Progenitor cell of endocrine pancreas (in vitro differentiated cells): ENCODE measurements at regions not wholly inside any gene's neighbourhood (a gene's known extent, or its start where the extent isn't known, plus 50 kb on each side); places are given as distances from the start of the nearest gene placed in this dataset.

Experiments used
- DNase-seq: peaks from one replicate; pipeline ENCODE4 v3.0.0; 2021; ENCODE audit warnings: low spot score; ENCODE audit not compliant: unreplicated experiment
- H3K27ac Mint-ChIP-seq: 2 replicates; pipeline ENCODE4 v1.8.0; 2021; ENCODE audit warnings: mild to moderate bottlenecking, moderate library complexity, mixed read lengths
- H3K27me3 Mint-ChIP-seq: 2 replicates; pipeline ENCODE4 v1.8.0; 2021; ENCODE audit warnings: mixed read lengths
- H3K36me3 Mint-ChIP-seq: 2 replicates; pipeline ENCODE4 v1.8.0; 2022; ENCODE audit warnings: mixed read lengths; ENCODE audit not compliant: insufficient read depth
- H3K4me1 Mint-ChIP-seq: 2 replicates; pipeline ENCODE4 v1.8.0; 2021; ENCODE audit warnings: low read depth, mixed read lengths
- H3K4me3 Mint-ChIP-seq: 2 replicates; pipeline ENCODE4 v1.8.0; 2021; ENCODE audit warnings: low read depth, mild to moderate bottlenecking, moderate library complexity, mixed read lengths
- H3K9me3 Mint-ChIP-seq: 2 replicates; pipeline ENCODE4 v1.8.0; 2021; ENCODE audit warnings: low read depth, mixed read lengths
- TF ChIP-seq, protein P1 (sequence below): fragments of 200-600 bp; sonication (generic); IDR thresholded peaks from one replicate; pipeline ENCODE4 v1.5.0; 2021; ENCODE audit warnings: antibody characterized with exemption, mild to moderate bottlenecking; ENCODE audit not compliant: unreplicated experiment

DNA sequence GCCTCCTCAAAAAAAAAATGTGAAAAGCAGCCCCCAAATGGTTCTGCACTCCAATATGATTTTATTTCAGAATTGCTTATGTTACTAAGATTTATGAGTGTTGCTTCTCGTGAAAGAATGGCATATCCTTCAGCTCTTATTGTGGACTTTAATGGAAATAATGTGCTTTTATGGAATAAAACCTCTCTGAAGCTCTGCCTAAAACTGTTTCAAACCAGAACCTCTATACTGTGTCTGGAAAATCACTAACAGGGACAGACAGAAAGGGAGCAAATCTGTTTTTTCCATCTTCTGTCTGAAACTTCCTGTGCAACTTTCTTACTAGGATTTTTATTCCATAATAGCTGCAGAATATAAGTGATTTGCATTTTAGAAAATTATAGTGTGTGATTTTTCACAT lies 493.1 kb downstream of the ANKRD50 start:
- H3K27ac Mint-ChIP-seq: no peak overlapping the region
- no peaks in the 10 kb centered on the region for H3K36me3 Mint-ChIP-seq
- peaks cover 16% of the 10 kb centered on the region for H3K4me1 Mint-ChIP-seq
- TF ChIP-seq, protein P1, sequence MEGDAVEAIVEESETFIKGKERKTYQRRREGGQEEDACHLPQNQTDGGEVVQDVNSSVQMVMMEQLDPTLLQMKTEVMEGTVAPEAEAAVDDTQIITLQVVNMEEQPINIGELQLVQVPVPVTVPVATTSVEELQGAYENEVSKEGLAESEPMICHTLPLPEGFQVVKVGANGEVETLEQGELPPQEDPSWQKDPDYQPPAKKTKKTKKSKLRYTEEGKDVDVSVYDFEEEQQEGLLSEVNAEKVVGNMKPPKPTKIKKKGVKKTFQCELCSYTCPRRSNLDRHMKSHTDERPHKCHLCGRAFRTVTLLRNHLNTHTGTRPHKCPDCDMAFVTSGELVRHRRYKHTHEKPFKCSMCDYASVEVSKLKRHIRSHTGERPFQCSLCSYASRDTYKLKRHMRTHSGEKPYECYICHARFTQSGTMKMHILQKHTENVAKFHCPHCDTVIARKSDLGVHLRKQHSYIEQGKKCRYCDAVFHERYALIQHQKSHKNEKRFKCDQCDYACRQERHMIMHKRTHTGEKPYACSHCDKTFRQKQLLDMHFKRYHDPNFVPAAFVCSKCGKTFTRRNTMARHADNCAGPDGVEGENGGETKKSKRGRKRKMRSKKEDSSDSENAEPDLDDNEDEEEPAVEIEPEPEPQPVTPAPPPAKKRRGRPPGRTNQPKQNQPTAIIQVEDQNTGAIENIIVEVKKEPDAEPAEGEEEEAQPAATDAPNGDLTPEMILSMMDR: no peak
- no peak overlapping the region for H3K4me3 Mint-ChIP-seq
- no peak for DNase-seq
- H3K9me3 Mint-ChIP-seq: no peaks in the 10 kb centered on the region
- H3K27me3 Mint-ChIP-seq: no peaks in the 10 kb centered on the region

DNA sequence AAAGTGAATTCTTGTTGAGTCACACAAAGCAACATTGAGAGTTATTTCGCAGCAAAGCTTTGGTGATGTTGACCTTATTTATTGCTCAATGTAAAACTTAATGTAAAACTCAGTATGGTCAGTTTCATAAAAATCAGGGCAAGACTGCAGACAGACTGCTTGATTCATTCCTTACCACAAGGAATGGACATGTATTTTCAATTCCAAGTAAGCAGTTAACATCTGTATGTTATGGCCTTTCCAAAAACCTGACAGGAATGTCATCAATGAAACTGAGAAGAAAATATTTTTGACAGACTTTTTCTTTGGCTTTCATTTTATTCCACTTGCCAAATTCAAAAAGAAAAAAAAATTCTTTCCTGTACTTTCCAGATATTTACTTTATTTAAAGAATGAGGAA lies 488.3 kb downstream of the ANKRD50 start:
- TF ChIP-seq, protein P1: no peak
- peaks cover 2% of the 10 kb centered on the region for H3K4me1 Mint-ChIP-seq
- no peak overlapping the region for H3K27ac Mint-ChIP-seq

DNA sequence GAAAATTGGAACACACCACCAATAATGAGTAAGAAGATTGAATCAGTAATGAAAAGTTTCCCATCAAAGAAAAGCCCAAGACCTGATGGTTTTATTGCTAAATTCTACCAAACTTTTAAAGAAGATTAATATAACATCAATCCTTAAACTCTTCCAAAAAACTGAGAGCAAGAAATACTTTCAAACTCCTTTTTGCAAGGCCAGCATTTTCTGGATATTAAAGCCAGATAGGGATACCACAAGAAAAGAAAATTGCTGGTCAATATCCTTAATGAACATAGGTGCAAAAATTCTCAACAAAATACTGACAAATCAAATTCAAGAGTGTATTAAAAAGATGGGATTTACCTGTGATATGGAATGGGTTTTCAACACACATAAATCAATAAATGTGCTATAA lies 484.6 kb downstream of the ANKRD50 start:
- H3K9me3 Mint-ChIP-seq: peaks cover 11% of the 10 kb centered on the region
- TF ChIP-seq, protein P1: no peak
- H3K27me3 Mint-ChIP-seq: no peaks in the 10 kb centered on the region
- no peak overlapping the region for H3K27ac Mint-ChIP-seq
- no peaks in the 10 kb centered on the region for H3K36me3 Mint-ChIP-seq
- no peak for DNase-seq
- no peaks in the 10 kb centered on the region for H3K4me1 Mint-ChIP-seq
- no peak overlapping the region for H3K4me3 Mint-ChIP-seq

More for the DNA sequence above, 488.3 kb downstream of the ANKRD50 start:
- Mint-ChIP-seq H3K27me3 (no peaks in the 10 kb centered on the region), H3K9me3 (peaks cover 7% of the 10 kb centered on the region), H3K4me3 (no peak overlapping the region), H3K36me3 (no peaks in the 10 kb centered on the region)
- DNase-seq: no peak

DNA sequence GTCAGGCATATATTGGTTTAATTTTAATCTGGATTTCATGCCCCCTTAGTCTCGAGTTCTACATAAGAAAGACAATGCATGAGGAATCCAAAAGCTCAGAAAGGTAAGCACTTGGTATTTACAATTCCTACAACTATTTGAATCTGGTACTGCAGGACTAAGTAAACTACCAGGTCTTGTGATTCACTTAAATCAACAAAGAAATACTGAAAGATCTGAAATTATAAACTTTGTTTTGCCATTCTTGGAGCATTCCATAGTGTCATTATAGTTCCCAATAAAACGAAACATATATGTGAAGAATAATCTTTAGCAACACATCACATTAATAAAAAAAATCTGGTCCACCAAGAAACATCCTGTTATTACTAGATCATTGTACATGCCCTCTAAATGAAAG lies 482.3 kb downstream of the ANKRD50 start:
- TF ChIP-seq, protein P1: no peak
- Mint-ChIP-seq H3K27me3 (no peaks in the 10 kb centered on the region), H3K36me3 (no peaks in the 10 kb centered on the region), H3K27ac (no peak overlapping the region), H3K9me3 (peaks cover 8% of the 10 kb centered on the region), H3K4me3 (no peak overlapping the region), H3K4me1 (no peaks in the 10 kb centered on the region)
- no peak for DNase-seq

DNA sequence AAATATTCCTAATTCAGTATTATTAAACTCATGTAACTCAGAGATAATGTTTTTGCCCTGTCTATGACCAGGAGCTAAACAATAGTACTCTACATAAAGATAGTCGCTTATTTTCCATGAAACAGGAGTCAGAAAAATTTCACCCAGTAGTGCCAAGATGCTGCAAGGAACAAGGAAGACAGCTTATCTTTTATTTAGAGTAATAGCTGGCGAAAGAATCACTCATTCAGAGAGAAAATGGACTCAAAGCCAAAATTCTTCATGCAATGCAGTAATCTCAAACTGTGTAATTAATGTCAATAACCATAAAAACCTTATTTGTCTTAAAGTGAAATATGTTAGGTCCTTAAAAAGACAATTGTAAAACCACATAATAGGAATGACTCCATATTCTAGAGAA lies 477.8 kb downstream of the ANKRD50 start:
- Mint-ChIP-seq H3K27ac (no peak overlapping the region), H3K4me3 (no peak overlapping the region), H3K36me3 (no peaks in the 10 kb centered on the region), H3K9me3 (peaks cover 8% of the 10 kb centered on the region), H3K4me1 (no peaks in the 10 kb centered on the region), H3K27me3 (no peaks in the 10 kb centered on the region)
- TF ChIP-seq, protein P1: no peak
- no peak for DNase-seq
